AG09309 (cell line): ENCODE measurements at regions not wholly inside any gene's neighbourhood (a gene's known extent, or its start where the extent isn't known, plus 50 kb on each side); places are given as distances from the start of the nearest gene placed in this dataset.

ENCODE experiments used
- DNase-seq: peaks from one replicate; pipeline ENCODE4 v3.0.0-alpha.2; 2010; ENCODE audit warnings: low read depth
- H3K4me3 ChIP-seq: 2 replicates; pipeline ENCODE4 v1.5.1; 2011; ENCODE audit warnings: mild to moderate bottlenecking, low read depth, low read length, moderate library complexity; ENCODE audit not compliant: control insufficient read depth
- CTCF ChIP-seq: IDR thresholded peaks from 2 replicates; pipeline ENCODE4 v1.5.1; 2011; ENCODE audit warnings: mild to moderate bottlenecking, low read depth, low read length, inconsistent platforms; ENCODE audit not compliant: insufficient read depth, control insufficient read depth; ENCODE audit errors: missing control alignments

GRCh38 chr2:150710916-150711315 lies 223.4 kb upstream of the RND3 start:
- TF ChIP-seq CTCF, result no peak
- H3K4me3 ChIP-seq, result no peak overlapping the region
- DNase-seq, result no peak

GRCh38 chr2:150710041-150710440 lies 222.6 kb upstream of the RND3 start:
- no peak for TF ChIP-seq CTCF
- H3K4me3 ChIP-seq, result no peak overlapping the region

GRCh38 chr2:150706561-150706960 lies 219.1 kb upstream of the RND3 start:
- no peak overlapping the region for H3K4me3 ChIP-seq
- no peak for DNase-seq
- no peak for TF ChIP-seq CTCF

More at GRCh38 chr2:150710041-150710440, 222.6 kb upstream of the RND3 start:
- no peak for DNase-seq

GRCh38 chr2:150705767-150706166 lies 218.3 kb upstream of the RND3 start:
- DNase-seq, result no peak
- no peak for TF ChIP-seq CTCF
- no peak overlapping the region for H3K4me3 ChIP-seq

- TF ChIP-seq CTCF, result no peak
- DNase-seq, result no peak
- H3K4me3 ChIP-seq, result no peak overlapping the region
These were observed 217.9 kb upstream of the RND3 start for GRCh38 chr2:150705357-150705756.

GRCh38 chr2:150702791-150703190 lies 215.3 kb upstream of the RND3 start:
- H3K4me3 ChIP-seq, result no peak overlapping the region
- TF ChIP-seq CTCF, result no peak
- no peak for DNase-seq
